ENCODE measurements at regions not wholly inside any gene's neighbourhood (a gene's known extent, or its start where the extent isn't known, plus 50 kb on each side); places are given as distances from the start of the nearest gene placed in this dataset.

DNA sequence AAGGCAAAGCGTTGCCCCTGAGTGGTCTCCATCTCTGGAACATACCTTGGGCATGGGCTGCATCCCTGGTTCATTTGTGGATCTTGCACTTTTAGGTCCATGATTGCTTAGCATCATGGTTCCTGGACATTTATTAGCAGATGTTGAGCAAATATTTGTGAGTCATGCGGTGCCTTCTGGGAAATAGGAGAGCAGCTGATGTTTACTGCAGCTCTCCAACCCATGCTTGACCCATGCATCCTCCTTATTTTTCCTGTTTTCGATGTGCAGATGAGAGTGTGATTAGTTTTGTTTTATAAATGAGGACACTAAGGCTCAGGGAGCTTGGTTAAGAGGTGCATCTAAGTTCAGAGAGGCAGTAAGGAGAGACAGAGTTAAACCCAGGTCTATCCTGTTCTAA is 253.7 kb downstream of the ICE1 start:
- DNase-seq, result no peak
- no peak overlapping the region for H3K4me2 ChIP-seq (ENCODE audit: low read depth, low read length)
- no peaks in the 10 kb centered on the region for H3K79me2 ChIP-seq (ENCODE audit: low read length)
- no peaks in the 10 kb centered on the region for H3K9me3 ChIP-seq (replicated peaks; ENCODE audit: insufficient read depth, low read length)
- H3F3A ChIP-seq (ENCODE audit: insufficient read depth, low read length), result no peaks in the 10 kb centered on the region
- no peaks in the 10 kb centered on the region for H3K4me1 ChIP-seq (ENCODE audit: low read length)
- no peaks in the 10 kb centered on the region for H3K36me3 ChIP-seq (replicated peaks; ENCODE audit: insufficient read depth, low read length)
- H3K4me3 ChIP-seq (ENCODE audit: low read length), result no peak overlapping the region
- no peaks in the 10 kb centered on the region for H4K20me1 ChIP-seq (ENCODE audit: insufficient read depth, low read length)
- no peak for TF ChIP-seq EZH2 (optimal IDR thresholded peaks at IDR 0.05; ENCODE audit: low read depth, low read length)
- TF ChIP-seq EZH2phosphoT487 (IDR thresholded peaks at IDR 0.05; ENCODE audit: low read length), result no peak
- TF ChIP-seq, protein P1, sequence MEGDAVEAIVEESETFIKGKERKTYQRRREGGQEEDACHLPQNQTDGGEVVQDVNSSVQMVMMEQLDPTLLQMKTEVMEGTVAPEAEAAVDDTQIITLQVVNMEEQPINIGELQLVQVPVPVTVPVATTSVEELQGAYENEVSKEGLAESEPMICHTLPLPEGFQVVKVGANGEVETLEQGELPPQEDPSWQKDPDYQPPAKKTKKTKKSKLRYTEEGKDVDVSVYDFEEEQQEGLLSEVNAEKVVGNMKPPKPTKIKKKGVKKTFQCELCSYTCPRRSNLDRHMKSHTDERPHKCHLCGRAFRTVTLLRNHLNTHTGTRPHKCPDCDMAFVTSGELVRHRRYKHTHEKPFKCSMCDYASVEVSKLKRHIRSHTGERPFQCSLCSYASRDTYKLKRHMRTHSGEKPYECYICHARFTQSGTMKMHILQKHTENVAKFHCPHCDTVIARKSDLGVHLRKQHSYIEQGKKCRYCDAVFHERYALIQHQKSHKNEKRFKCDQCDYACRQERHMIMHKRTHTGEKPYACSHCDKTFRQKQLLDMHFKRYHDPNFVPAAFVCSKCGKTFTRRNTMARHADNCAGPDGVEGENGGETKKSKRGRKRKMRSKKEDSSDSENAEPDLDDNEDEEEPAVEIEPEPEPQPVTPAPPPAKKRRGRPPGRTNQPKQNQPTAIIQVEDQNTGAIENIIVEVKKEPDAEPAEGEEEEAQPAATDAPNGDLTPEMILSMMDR (IDR thresholded peaks at IDR 0.05; ENCODE audit: low read length), result no peak
- H3K9me2 ChIP-seq (replicated peaks; ENCODE audit: insufficient read depth, low read length), result no peaks in the 10 kb centered on the region
- H3K27ac ChIP-seq (ENCODE audit: low read length), result no peak overlapping the region
- H2AFZ ChIP-seq (ENCODE audit: low read length), result no peak overlapping the region
- no peaks in the 10 kb centered on the region for H3K27me3 ChIP-seq (replicated peaks; ENCODE audit: insufficient read depth, low read length)
- H3K9ac ChIP-seq (ENCODE audit: low read length), result no peak overlapping the region

DNA sequence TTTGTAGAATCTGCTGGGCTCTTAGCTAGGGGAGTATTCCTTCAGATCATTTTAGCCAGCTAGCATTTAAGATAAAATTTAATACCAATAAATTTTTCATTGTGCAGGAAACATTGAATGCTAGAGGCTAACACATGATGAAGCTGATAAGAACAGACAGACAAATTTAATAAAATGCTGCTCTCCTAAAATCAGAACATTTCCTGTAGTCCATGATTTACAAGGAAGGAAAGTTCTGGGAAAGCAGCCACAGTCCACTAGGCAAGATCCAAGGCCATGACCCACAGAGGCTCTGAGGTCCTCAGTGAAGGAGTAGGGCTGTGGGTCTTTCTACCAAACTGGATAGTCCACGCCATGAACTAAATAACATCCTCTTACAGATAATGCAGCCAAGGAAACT is 253.0 kb downstream of the ICE1 start:
- H4K20me1 ChIP-seq (ENCODE audit: insufficient read depth, low read length), result no peaks in the 10 kb centered on the region
- H3K4me3 ChIP-seq (ENCODE audit: low read length), result no peak overlapping the region
- H3K4me2 ChIP-seq (ENCODE audit: low read depth, low read length), result no peak overlapping the region
- H3K4me1 ChIP-seq (ENCODE audit: low read length), result no peaks in the 10 kb centered on the region
- H3K9me3 ChIP-seq (replicated peaks; ENCODE audit: insufficient read depth, low read length), result no peaks in the 10 kb centered on the region
- no peaks in the 10 kb centered on the region for H3K79me2 ChIP-seq (ENCODE audit: low read length)
- DNase-seq, result no peak
- no peak for TF ChIP-seq EZH2 (optimal IDR thresholded peaks at IDR 0.05; ENCODE audit: low read depth, low read length)
- TF ChIP-seq EZH2phosphoT487 (IDR thresholded peaks at IDR 0.05; ENCODE audit: low read length), result no peak
- TF ChIP-seq, protein P1 (IDR thresholded peaks at IDR 0.05; ENCODE audit: low read length), result no peak
- no peaks in the 10 kb centered on the region for H3K27me3 ChIP-seq (replicated peaks; ENCODE audit: insufficient read depth, low read length)
- H3K36me3 ChIP-seq (replicated peaks; ENCODE audit: insufficient read depth, low read length), result no peaks in the 10 kb centered on the region
- no peak overlapping the region for H3K9ac ChIP-seq (ENCODE audit: low read length)
- no peaks in the 10 kb centered on the region for H3K9me2 ChIP-seq (replicated peaks; ENCODE audit: insufficient read depth, low read length)
- no peaks in the 10 kb centered on the region for H3F3A ChIP-seq (ENCODE audit: insufficient read depth, low read length)
- no peak overlapping the region for H3K27ac ChIP-seq (ENCODE audit: low read length)
- H2AFZ ChIP-seq (ENCODE audit: low read length), result no peak overlapping the region

GRCh38 chr5:5671823-5672222 is 249.3 kb downstream of the ICE1 start:
- DNase-seq, result no peak
- Histone ChIP-seq H3K4me1 (ENCODE audit: low read length) (no peaks in the 10 kb centered on the region), H3K9me2 (replicated peaks; ENCODE audit: insufficient read depth, low read length) (no peaks in the 10 kb centered on the region)

More at GRCh38 chr5:5671823-5672222, 249.3 kb downstream of the ICE1 start:
- Histone ChIP-seq H3K9me3 (replicated peaks; ENCODE audit: insufficient read depth, low read length) (no peaks in the 10 kb centered on the region), H3F3A (ENCODE audit: insufficient read depth, low read length) (no peaks in the 10 kb centered on the region), H3K36me3 (replicated peaks; ENCODE audit: insufficient read depth, low read length) (no peaks in the 10 kb centered on the region), H3K79me2 (ENCODE audit: low read length) (no peaks in the 10 kb centered on the region), H3K27me3 (replicated peaks; ENCODE audit: insufficient read depth, low read length) (no peaks in the 10 kb centered on the region), H4K20me1 (ENCODE audit: insufficient read depth, low read length) (no peaks in the 10 kb centered on the region), H2AFZ (ENCODE audit: low read length) (no peak overlapping the region), H3K4me3 (ENCODE audit: low read length) (no peak overlapping the region), H3K4me2 (ENCODE audit: low read depth, low read length) (no peak overlapping the region), H3K9ac (ENCODE audit: low read length) (no peak overlapping the region), H3K27ac (ENCODE audit: low read length) (no peak overlapping the region)
- TF ChIP-seq, protein P1 (IDR thresholded peaks at IDR 0.05; ENCODE audit: low read length), result no peak
- TF ChIP-seq EZH2 (optimal IDR thresholded peaks at IDR 0.05; ENCODE audit: low read depth, low read length) (no peak), EZH2phosphoT487 (IDR thresholded peaks at IDR 0.05; ENCODE audit: low read length) (no peak)

Data from MM.1S (cell line).